K562 (cell line): ENCODE measurements at regions not wholly inside any gene's neighbourhood (a gene's known extent, or its start where the extent isn't known, plus 50 kb on each side); places are given as distances from the start of the nearest gene placed in this dataset.

Experiments
- ATAC-seq: fragments of 200-7000 bp; cut with Tn5 transposase; 3 replicates; pipeline ENCODE4 v1.9.1; 2020; ENCODE audit warnings: moderate library complexity
- BruUV-seq: library from RNA; stranded (reverse); fragments of 400-500 nt; replicated peaks from 2 replicates; lab custom pipeline; 2021; lab: Mats Ljungman, UMichigan
- CTCF ChIA-PET: fragments of 300-600 bp; formaldehyde crosslinking; extraction: SDS; loops from one replicate; lab custom pipeline; 2021; ENCODE audit warnings: low intra/inter-chr PET ratio; lab: Yijun Ruan, JAX
- POLR2A ChIA-PET: fragments of 300-600, 350-650 bp; sonication (Branson Sonifier 250); formaldehyde crosslinking; extraction: SDS; loops from one replicate; lab custom pipeline; 2021; ENCODE audit warnings: antibody characterized with exemption, inconsistent platforms; lab: Yijun Ruan, JAX
- DNase-seq, 4 experiments: peaks; one replicate each; pipeline versions ENCODE4 v3.0.0 to v3.0.0-alpha.2; 2011 to 2018; ENCODE audit warnings: low spot score in 3 of 4, mixed read lengths in 3 of 4; ENCODE audit errors: extremely low read depth in 1 of 4
- FAIRE-seq: peaks from 2 replicates; lab custom pipeline; 2011; peaks lifted over from hg19 to GRCh38; lab: Jason Lieb, UNC
- H2AFZ ChIP-seq: 2 replicates; pipeline ENCODE4 v1.6.0; 2011; ENCODE audit warnings: low read depth, low read length, control low read depth, inconsistent platforms
- H3K27ac ChIP-seq: fragments of 200-600 bp; 3 replicates; pipeline ENCODE4 v1.8.0; 2011; ENCODE audit warnings: low read depth, mild to moderate bottlenecking, control low read depth, inconsistent platforms, low read length, moderate library complexity, mixed read lengths; ENCODE audit errors: extremely low read depth
- H3K27me3 ChIP-seq, 2 experiments: fragments of 300-600 bp in 1 of 2; 2 replicates in 1 of 2; 3 replicates in 1 of 2; pipeline versions ENCODE4 v1.6.0 to v1.8.0; 2011; ENCODE audit warnings: inconsistent platforms in 2 of 2, low read length in 2 of 2, mild to moderate bottlenecking in 1 of 2, mixed read lengths in 1 of 2, moderate library complexity in 1 of 2; ENCODE audit not compliant: control insufficient read depth in 2 of 2, insufficient read depth in 2 of 2
- H3K36me3 ChIP-seq: fragments of 300-600 bp; 3 replicates; pipeline ENCODE4 v1.8.0; 2011; ENCODE audit warnings: mild to moderate bottlenecking, low read length, inconsistent platforms; ENCODE audit not compliant: control insufficient read depth, insufficient read depth
- H3K4me1 ChIP-seq, 2 experiments: fragments of 200-600 bp in 1 of 2; replicated peaks in 1 of 2; 2 replicates in 1 of 2; 3 replicates in 1 of 2; pipeline versions ENCODE4 v1.5.1 to v1.8.0; 2011; ENCODE audit warnings: inconsistent platforms in 2 of 2, low read length in 2 of 2, mild to moderate bottlenecking in 1 of 2, mixed read lengths in 1 of 2, moderate library complexity in 1 of 2; ENCODE audit not compliant: control insufficient read depth in 2 of 2, insufficient read depth in 2 of 2
- H3K4me2 ChIP-seq: 2 replicates; pipeline ENCODE4 v1.6.1; 2011; ENCODE audit warnings: low read length, control low read depth, inconsistent platforms, mixed read lengths; ENCODE audit not compliant: insufficient read depth
- H3K4me3 ChIP-seq: fragments of 200-600 bp; sonication (generic), shearing (Covaris generic); 2 replicates; pipeline ENCODE4 v1.5.1; 2016; ENCODE audit warnings: control low read depth, inconsistent platforms
- H3K79me2 ChIP-seq: fragments of 200-600 bp; 3 replicates; pipeline ENCODE4 v1.8.0; 2011; ENCODE audit warnings: low read length, inconsistent platforms; ENCODE audit not compliant: control insufficient read depth, insufficient read depth
- H3K9ac ChIP-seq, 2 experiments: 2 replicates each; pipeline versions ENCODE4 v1.6.0 to v1.6.1; 2011; ENCODE audit warnings: low read depth in 2 of 2, low read length in 2 of 2, control low read depth in 1 of 2, inconsistent platforms in 1 of 2, mild to moderate bottlenecking in 1 of 2, mixed read lengths in 1 of 2; ENCODE audit not compliant: insufficient read depth in 1 of 2
- H3K9me1 ChIP-seq: one replicate; pipeline ENCODE4 v1.6.0; 2011; ENCODE audit warnings: inconsistent platforms, mild to moderate bottlenecking, low read length, moderate library complexity; ENCODE audit not compliant: control insufficient read depth, insufficient read depth
- H3K9me3 ChIP-seq: replicated peaks from 2 replicates; pipeline ENCODE4 v1.5.1; 2011; ENCODE audit warnings: low read depth, low read length, inconsistent platforms; ENCODE audit not compliant: control insufficient read depth, insufficient read depth
- H4K20me1 ChIP-seq: replicated peaks from 2 replicates; pipeline ENCODE4 v1.6.1; 2011; ENCODE audit warnings: low read length, inconsistent platforms, mixed read lengths; ENCODE audit not compliant: control insufficient read depth, insufficient read depth
- BDP1 ChIP-seq: IDR thresholded peaks from 3 replicates; pipeline ENCODE4 v1.6.1; 2011; ENCODE audit not compliant: insufficient read length, insufficient read depth
- BHLHE40 ChIP-seq: IDR thresholded peaks from 2 replicates; pipeline ENCODE4 v1.6.1; 2011; ENCODE audit warnings: low read length, improper control_type of control experiment
- CEBPG ChIP-seq, 3 experiments: fragments of 200-800 bp in 1 of 3; sonication (Bioruptor generic) in 1 of 3; sonication (generic) in 1 of 3; formaldehyde crosslinking in 1 of 3; IDR thresholded peaks in 2 of 3; conservative IDR thresholded peaks in 1 of 3; 2 replicates each; pipeline versions ENCODE4 v1.6.1 to v1.8.0; 2016 to 2022; ENCODE audit warnings: missing compliant biosample characterization in 2 of 3, missing genetic modification characterization in 2 of 3, mild to moderate bottlenecking in 1 of 3, missing genetic modification reagents in 1 of 3
- FIP1L1 ChIP-seq: fragments of 200-400 bp; formaldehyde crosslinking; IDR thresholded peaks from 2 replicates; pipeline ENCODE4 v1.6.1; 2018; ENCODE audit warnings: mild to moderate bottlenecking, low read depth, low read length; ENCODE audit not compliant: poor library complexity, severe bottlenecking
- MCM7 ChIP-seq, 2 experiments: fragments of 450-650 bp; IDR thresholded peaks; 2 replicates each; pipeline ENCODE4 v1.6.1; 2016 to 2018
- NCOR1 ChIP-seq: fragments of 450-650 bp; IDR thresholded peaks from 2 replicates; pipeline ENCODE4 v1.6.1; 2016; ENCODE audit warnings: mild to moderate bottlenecking, moderate library complexity
- NR2C1 ChIP-seq, 2 experiments: fragments of 450-650 bp; IDR thresholded peaks; 2 replicates each; pipeline ENCODE4 v1.6.1; 2017; ENCODE audit warnings: mild to moderate bottlenecking in 2 of 2, antibody characterized with exemption in 1 of 2, inconsistent platforms in 1 of 2, missing compliant biosample characterization in 1 of 2, missing genetic modification characterization in 1 of 2
- SMARCB1 ChIP-seq: IDR thresholded peaks from 2 replicates; pipeline ENCODE4 v1.6.1; 2011; ENCODE audit warnings: improper control_type of control experiment, low read depth; ENCODE audit not compliant: insufficient read length
- SREBF2 ChIP-seq: sonication (generic); formaldehyde crosslinking; IDR thresholded peaks from 2 replicates; pipeline ENCODE4 v1.4.0; 2020; ENCODE audit warnings: mild to moderate bottlenecking, missing genetic modification reagents
- ZC3H11A ChIP-seq: IDR thresholded peaks from 2 replicates; pipeline ENCODE4 v1.6.1; 2012; ENCODE audit warnings: low read depth, low read length, improper control_type of control experiment
- ZNF212 ChIP-seq: fragments of 450-650 bp; formaldehyde crosslinking; IDR thresholded peaks from 2 replicates; pipeline ENCODE4 v1.4.0; 2020; ENCODE audit warnings: mild to moderate bottlenecking
- ZNF436 ChIP-seq: fragments of 250-450, 450-650 bp; sonication (Bioruptor Pico); formaldehyde crosslinking; IDR thresholded peaks from 2 replicates; pipeline ENCODE4 v1.7.0; 2020; ENCODE audit warnings: mild to moderate bottlenecking
- ZNF551 ChIP-seq: fragments of 250-450 bp; sonication (Bioruptor Pico); IDR thresholded peaks from 2 replicates; pipeline ENCODE4 v1.5.0; 2021; ENCODE audit warnings: mild to moderate bottlenecking, moderate library complexity
- ZNF696 ChIP-seq: fragments of 250-450 bp; sonication (Bioruptor Pico); conservative IDR thresholded peaks from 2 replicates; pipeline ENCODE4 v1.4.0; 2020; ENCODE audit warnings: mild to moderate bottlenecking, moderate library complexity
- ZNF780A ChIP-seq: fragments of 250-450 bp; sonication (Bioruptor Pico); IDR thresholded peaks from 2 replicates; pipeline ENCODE4 v1.5.0; 2021; ENCODE audit warnings: mild to moderate bottlenecking
- WGBS: fragments of 100-300 bp; shearing (Covaris generic); methylation state at CpG from one replicate; pipeline ENCODE4 v1.1.6; 2016; ENCODE audit warnings: low coverage, mixed read lengths; ENCODE audit not compliant: insufficient coverage; ENCODE audit errors: missing lambda C conversion rate; 5-methylcytosine and 5-hydroxymethylcytosine counted together
- in situ Hi-C: fragments of 300-500 bp; cut with MboI; formaldehyde crosslinking; loops from 4 replicates; pipeline ENCODE4 v1.15.0; 2018; ENCODE audit warnings: inconsistent platforms, mixed read lengths
- intact Hi-C: fragments of 100-400 bp; cut with micrococcal nuclease; formaldehyde crosslinking; loops from 2 replicates; pipeline ENCODE4 v1.14.2; 2022
- TF ChIP-seq, protein P1 (sequence below): fragments of 250-450 bp; sonication (Bioruptor Pico); IDR thresholded peaks from 2 replicates; pipeline ENCODE4 v1.9.0; 2021; ENCODE audit warnings: mild to moderate bottlenecking
- TF ChIP-seq, protein P2 (sequence below): fragments of 250-450 bp; sonication (Bioruptor Pico); IDR thresholded peaks from 2 replicates; pipeline ENCODE4 v1.5.1; 2021; ENCODE audit warnings: mild to moderate bottlenecking
- TF ChIP-seq, protein P3 (sequence below): fragments of 450-650 bp; IDR thresholded peaks from 2 replicates; pipeline ENCODE4 v1.6.1; 2017; ENCODE audit warnings: antibody characterized with exemption
- TF ChIP-seq, protein P4 (sequence below): sonication (generic); formaldehyde crosslinking; IDR thresholded peaks from 2 replicates; pipeline ENCODE4 v1.8.1; 2022; ENCODE audit warnings: missing genetic modification reagents

DNA sequence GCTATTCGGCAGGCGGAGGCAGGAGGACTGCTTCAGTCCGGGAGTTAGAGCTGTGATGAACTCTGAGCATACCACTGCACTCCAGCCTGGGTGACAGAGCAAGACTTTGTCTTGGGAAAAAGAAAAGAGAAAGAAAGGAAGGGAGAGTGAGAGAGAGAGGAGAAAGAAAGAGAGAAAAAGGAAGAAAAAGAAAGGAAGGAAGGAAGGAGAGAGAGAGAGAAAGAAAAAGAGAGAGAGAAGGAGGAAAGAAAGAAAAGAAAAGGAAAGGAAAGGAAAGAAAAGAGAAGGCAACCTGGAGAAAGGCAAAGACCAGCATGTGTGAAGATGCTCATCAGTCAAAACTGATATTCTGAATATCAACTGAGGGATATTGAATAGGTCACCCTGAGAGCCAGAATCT, 143.1 kb upstream of the SASH1 start (continued):
- TF ChIP-seq ZC3H11A (no peak), ZNF696 (CRISPR knock-in tag) (no peak), SMARCB1 (no peak), ZNF551 (CRISPR knock-in tag) (no peak), CEBPG (CRISPR knock-in tag; IDR thresholded peaks at IDR 0.05) (no peak), CEBPG (tag; conservative IDR thresholded peaks at IDR 0.05 in 1 of 2, IDR thresholded peaks at IDR 0.05 in 1 of 2) (no peak), ZNF436 (CRISPR knock-in tag) (no peak), NR2C1 (IDR thresholded peaks at IDR 0.05) (no peak), NR2C1 (tag; IDR thresholded peaks at IDR 0.05) (no peak), FIP1L1 (no peak), SREBF2 (CRISPR knock-in tag) (no peak)
- TF ChIP-seq, protein P1, sequence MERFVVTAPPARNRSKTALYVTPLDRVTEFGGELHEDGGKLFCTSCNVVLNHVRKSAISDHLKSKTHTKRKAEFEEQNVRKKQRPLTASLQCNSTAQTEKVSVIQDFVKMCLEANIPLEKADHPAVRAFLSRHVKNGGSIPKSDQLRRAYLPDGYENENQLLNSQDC (CRISPR knock-in tag) = no peak

DNA sequence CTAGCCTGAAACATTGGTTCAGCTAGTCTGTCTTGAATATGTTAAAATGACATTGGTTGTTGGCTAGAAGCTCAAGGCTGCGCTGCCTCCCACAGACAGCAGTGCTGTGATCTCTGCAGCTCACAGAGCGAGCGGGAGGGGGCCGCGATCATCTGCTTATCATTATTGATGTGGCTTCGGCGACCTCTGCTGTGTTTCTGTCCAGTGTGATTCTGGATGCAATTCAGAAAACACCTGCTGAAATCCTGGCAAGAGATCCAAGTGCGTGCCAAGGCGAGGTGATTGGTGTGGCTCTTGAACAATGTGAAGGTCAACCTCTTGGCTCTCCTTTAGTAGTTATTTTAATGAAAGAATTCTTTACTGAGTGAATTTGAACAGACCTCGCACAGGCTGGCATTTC, 142.3 kb upstream of the SASH1 start:
- no peak overlapping the region for H3K4me2 ChIP-seq
- ChIA-PET CTCF (no interaction called here), POLR2A (no interaction called here)
- TF ChIP-seq BDP1 = no peak
- no peak for TF ChIP-seq ZNF212
- TF ChIP-seq, protein P2, sequence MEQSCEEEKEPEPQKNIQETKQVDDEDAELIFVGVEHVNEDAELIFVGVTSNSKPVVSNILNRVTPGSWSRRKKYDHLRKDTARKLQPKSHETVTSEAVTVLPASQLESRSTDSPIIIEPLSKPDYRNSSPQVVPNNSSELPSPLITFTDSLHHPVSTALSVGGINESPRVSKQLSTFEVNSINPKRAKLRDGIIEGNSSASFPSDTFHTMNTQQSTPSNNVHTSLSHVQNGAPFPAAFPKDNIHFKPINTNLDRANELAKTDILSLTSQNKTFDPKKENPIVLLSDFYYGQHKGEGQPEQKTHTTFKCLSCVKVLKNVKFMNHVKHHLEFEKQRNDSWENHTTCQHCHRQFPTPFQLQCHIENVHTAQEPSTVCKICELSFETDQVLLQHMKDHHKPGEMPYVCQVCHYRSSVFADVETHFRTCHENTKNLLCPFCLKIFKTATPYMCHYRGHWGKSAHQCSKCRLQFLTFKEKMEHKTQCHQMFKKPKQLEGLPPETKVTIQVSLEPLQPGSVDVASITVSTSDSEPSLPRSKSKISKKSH = no peak
- no peak for TF ChIP-seq NCOR1
- TF ChIP-seq, protein P3, sequence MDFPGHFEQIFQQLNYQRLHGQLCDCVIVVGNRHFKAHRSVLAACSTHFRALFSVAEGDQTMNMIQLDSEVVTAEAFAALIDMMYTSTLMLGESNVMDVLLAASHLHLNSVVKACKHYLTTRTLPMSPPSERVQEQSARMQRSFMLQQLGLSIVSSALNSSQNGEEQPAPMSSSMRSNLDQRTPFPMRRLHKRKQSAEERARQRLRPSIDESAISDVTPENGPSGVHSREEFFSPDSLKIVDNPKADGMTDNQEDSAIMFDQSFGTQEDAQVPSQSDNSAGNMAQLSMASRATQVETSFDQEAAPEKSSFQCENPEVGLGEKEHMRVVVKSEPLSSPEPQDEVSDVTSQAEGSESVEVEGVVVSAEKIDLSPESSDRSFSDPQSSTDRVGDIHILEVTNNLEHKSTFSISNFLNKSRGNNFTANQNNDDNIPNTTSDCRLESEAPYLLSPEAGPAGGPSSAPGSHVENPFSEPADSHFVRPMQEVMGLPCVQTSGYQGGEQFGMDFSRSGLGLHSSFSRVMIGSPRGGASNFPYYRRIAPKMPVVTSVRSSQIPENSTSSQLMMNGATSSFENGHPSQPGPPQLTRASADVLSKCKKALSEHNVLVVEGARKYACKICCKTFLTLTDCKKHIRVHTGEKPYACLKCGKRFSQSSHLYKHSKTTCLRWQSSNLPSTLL = no peak
- TF ChIP-seq ZNF780A (CRISPR knock-in tag) = no peak
- TF ChIP-seq, protein P4, sequence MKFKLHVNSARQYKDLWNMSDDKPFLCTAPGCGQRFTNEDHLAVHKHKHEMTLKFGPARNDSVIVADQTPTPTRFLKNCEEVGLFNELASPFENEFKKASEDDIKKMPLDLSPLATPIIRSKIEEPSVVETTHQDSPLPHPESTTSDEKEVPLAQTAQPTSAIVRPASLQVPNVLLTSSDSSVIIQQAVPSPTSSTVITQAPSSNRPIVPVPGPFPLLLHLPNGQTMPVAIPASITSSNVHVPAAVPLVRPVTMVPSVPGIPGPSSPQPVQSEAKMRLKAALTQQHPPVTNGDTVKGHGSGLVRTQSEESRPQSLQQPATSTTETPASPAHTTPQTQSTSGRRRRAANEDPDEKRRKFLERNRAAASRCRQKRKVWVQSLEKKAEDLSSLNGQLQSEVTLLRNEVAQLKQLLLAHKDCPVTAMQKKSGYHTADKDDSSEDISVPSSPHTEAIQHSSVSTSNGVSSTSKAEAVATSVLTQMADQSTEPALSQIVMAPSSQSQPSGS (CRISPR knock-in tag) = no peak
- no peak for TF ChIP-seq BHLHE40
- no peak for TF ChIP-seq MCM7 (IDR thresholded peaks at IDR 0.05)
- H3K36me3 ChIP-seq = no peaks in the 10 kb centered on the region
- peaks cover 10 to 26% of the 10 kb centered on the region in 2 experiments; a peak in 3 of 5 replicates for H3K27me3 ChIP-seq
- no peaks in the 10 kb centered on the region for H3K4me1 ChIP-seq
- no peak overlapping the region for H3K4me3 ChIP-seq
- no peak for FAIRE-seq
- no peaks in the 10 kb centered on the region for H3K9me3 ChIP-seq
- no peaks in the 10 kb centered on the region for H3K9me1 ChIP-seq
- in situ Hi-C loops = no loop called here
- no peak overlapping the region for H3K27ac ChIP-seq
- no peak overlapping the region for H2AFZ ChIP-seq
- H3K79me2 ChIP-seq = no peaks in the 10 kb centered on the region
- DNase-seq = peak in 1 of 4 experiments; percentile 12
- ATAC-seq = peak; percentile 35; the same call in 1 of the 3 replicates
- H3K9ac ChIP-seq = no peak overlapping the region
- no peaks in the 10 kb centered on the region; the same call in none of the 2 replicates for H4K20me1 ChIP-seq
- BruUV-seq = no TSS peak
- intact Hi-C loops = no loop called here
- 3% methylated on average over 10 of the region's 10 CpGs for WGBS
